ENCODE measurements at regions not wholly inside any gene's neighbourhood (a gene's known extent, or its start where the extent isn't known, plus 50 kb on each side); places are given as distances from the start of the nearest gene placed in this dataset.

DNA sequence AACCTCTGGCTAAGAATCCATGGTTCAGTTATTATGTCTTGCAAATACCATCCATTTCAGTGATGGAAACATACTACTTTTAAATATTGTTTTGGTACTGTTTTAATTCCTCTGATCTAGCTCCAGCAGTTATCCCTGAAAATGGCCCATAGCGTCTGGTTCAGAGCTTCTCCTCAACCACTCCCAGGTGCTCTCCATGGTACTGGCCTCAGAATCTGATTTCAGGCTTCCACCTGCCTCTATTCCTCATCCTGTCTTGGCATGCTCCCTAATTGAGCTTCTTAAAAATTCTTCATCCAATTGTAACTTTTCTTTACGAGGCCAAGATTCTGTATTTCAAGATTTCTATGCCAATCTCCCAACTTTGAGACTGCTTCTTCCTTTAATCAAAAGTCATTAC, 236.3 kb downstream of the HTR7 start:
- TF ChIP-seq, protein P1, sequence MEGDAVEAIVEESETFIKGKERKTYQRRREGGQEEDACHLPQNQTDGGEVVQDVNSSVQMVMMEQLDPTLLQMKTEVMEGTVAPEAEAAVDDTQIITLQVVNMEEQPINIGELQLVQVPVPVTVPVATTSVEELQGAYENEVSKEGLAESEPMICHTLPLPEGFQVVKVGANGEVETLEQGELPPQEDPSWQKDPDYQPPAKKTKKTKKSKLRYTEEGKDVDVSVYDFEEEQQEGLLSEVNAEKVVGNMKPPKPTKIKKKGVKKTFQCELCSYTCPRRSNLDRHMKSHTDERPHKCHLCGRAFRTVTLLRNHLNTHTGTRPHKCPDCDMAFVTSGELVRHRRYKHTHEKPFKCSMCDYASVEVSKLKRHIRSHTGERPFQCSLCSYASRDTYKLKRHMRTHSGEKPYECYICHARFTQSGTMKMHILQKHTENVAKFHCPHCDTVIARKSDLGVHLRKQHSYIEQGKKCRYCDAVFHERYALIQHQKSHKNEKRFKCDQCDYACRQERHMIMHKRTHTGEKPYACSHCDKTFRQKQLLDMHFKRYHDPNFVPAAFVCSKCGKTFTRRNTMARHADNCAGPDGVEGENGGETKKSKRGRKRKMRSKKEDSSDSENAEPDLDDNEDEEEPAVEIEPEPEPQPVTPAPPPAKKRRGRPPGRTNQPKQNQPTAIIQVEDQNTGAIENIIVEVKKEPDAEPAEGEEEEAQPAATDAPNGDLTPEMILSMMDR (IDR thresholded peaks at IDR 0.05; ENCODE audit: insufficient read depth, low read length, poor library complexity, severe bottlenecking): no peak
- TF ChIP-seq EZH2phosphoT487 (conservative IDR thresholded peaks at IDR 0.05; ENCODE audit: low read length): no peak

All from SU-DHL-6 (cell line).